ENCODE measurements at regions not wholly inside any gene's neighbourhood (a gene's known extent, or its start where the extent isn't known, plus 50 kb on each side); places are given as distances from the start of the nearest gene placed in this dataset.

DNA sequence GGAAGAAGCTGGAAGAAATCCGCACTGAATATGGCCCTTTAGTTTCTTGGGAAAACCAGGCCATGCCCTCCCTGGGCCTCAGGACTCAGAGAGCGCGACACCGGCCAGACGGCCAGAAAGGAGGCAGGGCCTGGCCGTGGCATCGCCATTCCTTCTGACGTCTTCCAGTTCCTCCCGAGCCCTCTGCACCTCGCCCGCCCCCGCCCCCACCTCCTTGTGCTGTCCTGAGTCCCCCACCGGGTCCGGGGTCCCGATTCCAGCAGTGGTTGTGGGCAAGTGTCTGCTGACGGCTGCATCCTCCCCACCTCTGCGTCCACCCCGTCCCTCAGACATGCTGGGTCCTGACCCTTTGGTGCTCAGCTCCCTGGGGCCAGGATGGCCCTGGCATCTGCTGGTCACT is 312.1 kb upstream of the SHH start:
- no peak for FAIRE-seq
- Histone ChIP-seq H3K79me2 (ENCODE audit: insufficient read depth, low read length) (no peaks in the 10 kb centered on the region), H3K4me2 (ENCODE audit: low read length) (no peak overlapping the region), H3K4me3 (ENCODE audit: insufficient read depth, low read depth, low read length) (no peak overlapping the region), H3K4me1 (ENCODE audit: insufficient read depth, low read length) (no peaks in the 10 kb centered on the region), H4K20me1 (ENCODE audit: insufficient read depth, low read length) (no peaks in the 10 kb centered on the region), H3K27ac (ENCODE audit: low read depth, low read length) (no peak overlapping the region), H3K27me3 (ENCODE audit: insufficient read depth, low read length) (no peaks in the 10 kb centered on the region), H3K9ac (ENCODE audit: low read length) (no peak overlapping the region), H3K36me3 (ENCODE audit: insufficient read depth, low read length) (no peaks in the 10 kb centered on the region), H3K9me3 (ENCODE audit: insufficient read depth, low read depth, low read length) (peaks cover 3% of the 10 kb centered on the region), H2AFZ (ENCODE audit: low read depth, low read length) (no peak overlapping the region)
- Mint-ChIP-seq H3K4me3 (ENCODE audit: unreplicated experiment) (no peak overlapping the region), H3K27me3 (ENCODE audit: low read depth, unreplicated experiment) (peaks cover 16% of the 10 kb centered on the region), H3K4me1 (ENCODE audit: low read depth, unreplicated experiment) (no peaks in the 10 kb centered on the region), H3K27ac (ENCODE audit: unreplicated experiment) (no peak overlapping the region), H3K36me3 (ENCODE audit: low read depth, unreplicated experiment) (no peaks in the 10 kb centered on the region), H3K9me3 (ENCODE audit: unreplicated experiment) (no peaks in the 10 kb centered on the region)
- no peak for DNase-seq (ENCODE audit: low read depth)
- TF ChIP-seq, protein P1, sequence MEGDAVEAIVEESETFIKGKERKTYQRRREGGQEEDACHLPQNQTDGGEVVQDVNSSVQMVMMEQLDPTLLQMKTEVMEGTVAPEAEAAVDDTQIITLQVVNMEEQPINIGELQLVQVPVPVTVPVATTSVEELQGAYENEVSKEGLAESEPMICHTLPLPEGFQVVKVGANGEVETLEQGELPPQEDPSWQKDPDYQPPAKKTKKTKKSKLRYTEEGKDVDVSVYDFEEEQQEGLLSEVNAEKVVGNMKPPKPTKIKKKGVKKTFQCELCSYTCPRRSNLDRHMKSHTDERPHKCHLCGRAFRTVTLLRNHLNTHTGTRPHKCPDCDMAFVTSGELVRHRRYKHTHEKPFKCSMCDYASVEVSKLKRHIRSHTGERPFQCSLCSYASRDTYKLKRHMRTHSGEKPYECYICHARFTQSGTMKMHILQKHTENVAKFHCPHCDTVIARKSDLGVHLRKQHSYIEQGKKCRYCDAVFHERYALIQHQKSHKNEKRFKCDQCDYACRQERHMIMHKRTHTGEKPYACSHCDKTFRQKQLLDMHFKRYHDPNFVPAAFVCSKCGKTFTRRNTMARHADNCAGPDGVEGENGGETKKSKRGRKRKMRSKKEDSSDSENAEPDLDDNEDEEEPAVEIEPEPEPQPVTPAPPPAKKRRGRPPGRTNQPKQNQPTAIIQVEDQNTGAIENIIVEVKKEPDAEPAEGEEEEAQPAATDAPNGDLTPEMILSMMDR (IDR thresholded peaks at IDR 0.05; ENCODE audit: insufficient read depth, low read depth, low read length): no peak

DNA sequence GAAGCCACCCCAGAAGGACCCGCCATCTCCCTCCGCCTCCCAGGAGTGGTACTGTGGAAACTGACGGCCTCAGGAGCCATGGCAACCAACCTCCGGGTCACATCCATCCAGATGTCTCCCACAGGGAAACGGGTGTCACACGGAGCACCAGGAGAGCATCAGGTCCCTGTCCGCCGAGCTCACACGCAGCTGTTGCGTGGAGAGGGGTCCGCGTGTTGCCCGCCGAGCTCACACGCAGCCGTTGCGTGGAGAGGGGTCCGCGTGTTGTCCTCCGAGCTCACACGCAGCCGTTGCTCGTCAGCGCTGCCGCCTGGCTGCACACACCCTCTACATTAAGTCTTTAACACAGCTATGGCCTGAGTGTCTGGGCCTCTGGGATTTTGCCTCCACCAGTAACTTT is 311.1 kb upstream of the SHH start:
- TF ChIP-seq, protein P1 (IDR thresholded peaks at IDR 0.05; ENCODE audit: insufficient read depth, low read depth, low read length): no peak
- no peak for TF ChIP-seq EZH2 (IDR thresholded peaks at IDR 0.05; ENCODE audit: insufficient read depth, low read length)
- Histone ChIP-seq H3K27ac (ENCODE audit: low read depth, low read length) (no peak overlapping the region), H3K9ac (ENCODE audit: low read length) (no peak overlapping the region), H2AFZ (ENCODE audit: low read depth, low read length) (no peak overlapping the region), H4K20me1 (ENCODE audit: insufficient read depth, low read length) (no peaks in the 10 kb centered on the region), H3K4me1 (ENCODE audit: insufficient read depth, low read length) (no peaks in the 10 kb centered on the region), H3K9me3 (ENCODE audit: insufficient read depth, low read depth, low read length) (peaks cover 3% of the 10 kb centered on the region), H3K4me3 (ENCODE audit: insufficient read depth, low read depth, low read length) (no peak overlapping the region), H3K27me3 (ENCODE audit: insufficient read depth, low read length) (no peaks in the 10 kb centered on the region), H3K36me3 (ENCODE audit: insufficient read depth, low read length) (no peaks in the 10 kb centered on the region), H3K4me2 (ENCODE audit: low read length) (no peak overlapping the region), H3K79me2 (ENCODE audit: insufficient read depth, low read length) (no peaks in the 10 kb centered on the region)
- Mint-ChIP-seq H3K27me3 (ENCODE audit: low read depth, unreplicated experiment) (peaks cover 21% of the 10 kb centered on the region), H3K9me3 (ENCODE audit: unreplicated experiment) (no peaks in the 10 kb centered on the region), H3K36me3 (ENCODE audit: low read depth, unreplicated experiment) (no peaks in the 10 kb centered on the region), H3K27ac (ENCODE audit: unreplicated experiment) (no peak overlapping the region), H3K4me1 (ENCODE audit: low read depth, unreplicated experiment) (no peaks in the 10 kb centered on the region), H3K4me3 (ENCODE audit: unreplicated experiment) (no peak overlapping the region)
- FAIRE-seq: no peak
- DNase-seq (ENCODE audit: low read depth): no peak

DNA sequence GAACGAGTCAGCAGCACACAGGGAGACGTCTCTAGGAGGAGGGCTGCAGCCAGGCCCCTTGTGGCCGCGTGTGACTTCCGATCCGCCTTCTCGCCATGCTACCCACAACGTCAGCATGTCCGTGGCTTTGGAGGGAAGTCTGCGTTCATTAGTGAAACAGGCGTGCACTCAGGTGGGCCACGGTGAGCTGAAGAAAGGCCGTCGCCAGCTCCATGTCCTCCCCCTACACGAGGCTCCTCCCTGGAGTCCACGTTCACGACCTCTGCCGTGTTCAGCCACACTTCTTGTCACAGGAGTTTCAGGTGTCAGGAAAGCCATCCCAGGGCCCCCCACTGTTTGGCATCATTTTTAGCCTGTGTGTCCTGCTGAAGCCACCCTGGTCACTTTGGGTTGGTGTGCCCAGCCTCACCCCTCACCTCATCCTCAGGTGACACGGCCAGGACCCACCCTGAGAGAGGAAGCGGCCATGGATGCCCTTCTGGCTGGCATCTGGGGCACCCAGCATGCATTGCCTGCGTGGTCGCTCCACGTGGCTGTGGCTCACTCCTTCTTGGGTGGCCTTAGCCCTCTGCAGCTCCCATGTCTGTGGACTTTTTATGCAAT is 310.6 kb upstream of the SHH start:
- no peak for FAIRE-seq
- DNase-seq (ENCODE audit: low read depth): no peak
- Histone ChIP-seq H4K20me1 (ENCODE audit: insufficient read depth, low read length) (no peaks in the 10 kb centered on the region), H3K4me3 (ENCODE audit: insufficient read depth, low read depth, low read length) (no peak overlapping the region), H3K4me1 (ENCODE audit: insufficient read depth, low read length) (no peaks in the 10 kb centered on the region), H3K9ac (ENCODE audit: low read length) (no peak overlapping the region), H3K4me2 (ENCODE audit: low read length) (no peak overlapping the region), H3K36me3 (ENCODE audit: insufficient read depth, low read length) (no peaks in the 10 kb centered on the region), H2AFZ (ENCODE audit: low read depth, low read length) (no peak overlapping the region), H3K27me3 (ENCODE audit: insufficient read depth, low read length) (no peaks in the 10 kb centered on the region), H3K79me2 (ENCODE audit: insufficient read depth, low read length) (no peaks in the 10 kb centered on the region), H3K9me3 (ENCODE audit: insufficient read depth, low read depth, low read length) (peaks cover 3% of the 10 kb centered on the region), H3K27ac (ENCODE audit: low read depth, low read length) (no peak overlapping the region)
- Mint-ChIP-seq H3K27me3 (ENCODE audit: low read depth, unreplicated experiment) (peaks cover 22% of the 10 kb centered on the region), H3K9me3 (ENCODE audit: unreplicated experiment) (no peaks in the 10 kb centered on the region), H3K4me3 (ENCODE audit: unreplicated experiment) (no peak overlapping the region), H3K4me1 (ENCODE audit: low read depth, unreplicated experiment) (no peaks in the 10 kb centered on the region), H3K36me3 (ENCODE audit: low read depth, unreplicated experiment) (no peaks in the 10 kb centered on the region), H3K27ac (ENCODE audit: unreplicated experiment) (no peak overlapping the region)
- TF ChIP-seq EZH2 (IDR thresholded peaks at IDR 0.05; ENCODE audit: insufficient read depth, low read length): no peak
- TF ChIP-seq, protein P1 (IDR thresholded peaks at IDR 0.05; ENCODE audit: insufficient read depth, low read depth, low read length): no peak
